IMR-90 (cell line): ENCODE measurements at regions not wholly inside any gene's neighbourhood (a gene's known extent, or its start where the extent isn't known, plus 50 kb on each side); places are given as distances from the start of the nearest gene placed in this dataset.

Source experiments
- ATAC-seq: fragments of 200-7000 bp; cut with Tn5 transposase; 2 replicates; pipeline ENCODE4 v1.9.1; 2020; ENCODE audit warnings: low read depth, mild to moderate bottlenecking, moderate library complexity
- BruUV-seq: library from RNA; stranded (reverse); fragments of 400-500 nt; replicated peaks from 2 replicates; lab custom pipeline; 2021; lab: Mats Ljungman, UMichigan
- CTCF ChIA-PET: fragments of 300-600 bp; formaldehyde crosslinking; extraction: SDS; loops from one replicate; lab custom pipeline; 2021; ENCODE audit warnings: antibody characterized with exemption; lab: Yijun Ruan, JAX
- POLR2A ChIA-PET: fragments of 300-600 bp; sonication (Branson Sonifier 250); formaldehyde crosslinking; loops from one replicate; lab custom pipeline; 2022; ENCODE audit warnings: antibody characterized with exemption; ENCODE audit not compliant: unreplicated experiment; lab: Charles Lee
- DNase-seq: peaks from one replicate; pipeline ENCODE4 v3.0.0; 2013
- H2AFZ ChIP-seq: replicated peaks from 2 replicates; pipeline ENCODE3; 2013; ENCODE audit warnings: low read length, mild to moderate bottlenecking; ENCODE audit not compliant: poor library complexity
- H2AK5ac ChIP-seq: 2 replicates; pipeline ENCODE4 v1.6.1; 2013; ENCODE audit warnings: low read depth, low read length, inconsistent platforms
- H2AK9ac ChIP-seq: replicated peaks from 2 replicates; pipeline ENCODE3; 2013; ENCODE audit warnings: mild to moderate bottlenecking, low read depth, low read length, moderate library complexity; ENCODE audit not compliant: poor library complexity
- H2BK120ac ChIP-seq: 2 replicates; pipeline ENCODE4 v1.6.1; 2013; ENCODE audit warnings: low read depth, low read length, inconsistent platforms
- H2BK15ac ChIP-seq: 3 replicates; pipeline ENCODE4 v1.6.1; 2013; ENCODE audit warnings: low read depth, low read length, inconsistent platforms
- H2BK20ac ChIP-seq: 2 replicates; pipeline ENCODE4 v1.6.1; 2013; ENCODE audit warnings: low read depth, mild to moderate bottlenecking, inconsistent platforms, low read length, moderate library complexity
- H2BK5ac ChIP-seq: 2 replicates; pipeline ENCODE4 v1.6.1; 2013; ENCODE audit warnings: mild to moderate bottlenecking, low read depth, low read length, inconsistent platforms; ENCODE audit not compliant: poor library complexity, severe bottlenecking
- H3K14ac ChIP-seq: replicated peaks from 2 replicates; pipeline ENCODE4 v1.6.1; 2013; ENCODE audit warnings: low read depth, low read length, inconsistent platforms
- H3K18ac ChIP-seq: 2 replicates; pipeline ENCODE4 v1.6.1; 2013; ENCODE audit warnings: low read depth, low read length, control low read depth
- H3K23ac ChIP-seq: 2 replicates; pipeline ENCODE4 v1.6.1; 2013; ENCODE audit warnings: low read depth, low read length, inconsistent platforms
- H3K27ac ChIP-seq: 2 replicates; pipeline ENCODE4 v1.5.1; 2013; ENCODE audit warnings: mild to moderate bottlenecking, control low read depth, low read length; ENCODE audit not compliant: insufficient read depth
- H3K27me3 ChIP-seq: 2 replicates; pipeline ENCODE4 v1.6.1; 2013; ENCODE audit warnings: low read length; ENCODE audit not compliant: control insufficient read depth, insufficient read depth
- H3K36me3 ChIP-seq: 2 replicates; pipeline ENCODE4 v1.6.1; 2013; ENCODE audit warnings: low read length, mixed read lengths; ENCODE audit not compliant: control insufficient read depth, insufficient read depth
- H3K4ac ChIP-seq: 2 replicates; pipeline ENCODE4 v1.6.1; 2013; ENCODE audit warnings: low read depth, low read length, inconsistent platforms
- H3K4me1 ChIP-seq: 2 replicates; pipeline ENCODE4 v1.6.1; 2013; ENCODE audit warnings: low read length, mixed read lengths; ENCODE audit not compliant: control insufficient read depth, insufficient read depth
- H3K4me2 ChIP-seq: 2 replicates; pipeline ENCODE4 v1.6.1; 2013; ENCODE audit warnings: low read depth, mild to moderate bottlenecking, control low read depth, low read length, moderate library complexity
- H3K4me3 ChIP-seq: 2 replicates; pipeline ENCODE4 v1.5.1; 2013; ENCODE audit warnings: low read depth, mild to moderate bottlenecking, control low read depth, low read length, moderate library complexity; ENCODE audit not compliant: insufficient read depth
- H3K56ac ChIP-seq: 2 replicates; pipeline ENCODE4 v1.6.1; 2013; ENCODE audit warnings: low read length, inconsistent platforms; ENCODE audit not compliant: insufficient read depth; ENCODE audit errors: extremely low read depth
- H3K79me1 ChIP-seq, 2 experiments: 2 replicates each; pipeline ENCODE4 v1.6.1; 2013; ENCODE audit warnings: low read length in 2 of 2, inconsistent platforms in 1 of 2, low read depth in 1 of 2
- H3K9ac ChIP-seq: 2 replicates; pipeline ENCODE4 v1.6.1; 2013; ENCODE audit warnings: low read depth, low read length, control low read depth
- H3K9me1 ChIP-seq: 2 replicates; pipeline ENCODE4 v1.6.1; 2013; ENCODE audit warnings: low read length, inconsistent platforms; ENCODE audit not compliant: insufficient read depth
- H3K9me3 ChIP-seq: 2 replicates; pipeline ENCODE4 v1.6.1; 2013; ENCODE audit warnings: low read length; ENCODE audit not compliant: control insufficient read depth, insufficient read depth
- H4K20me1 ChIP-seq: 2 replicates; pipeline ENCODE4 v1.6.1; 2013; ENCODE audit warnings: low read length, inconsistent platforms; ENCODE audit not compliant: insufficient read depth
- H4K5ac ChIP-seq: 2 replicates; pipeline ENCODE4 v1.6.1; 2013; ENCODE audit warnings: mild to moderate bottlenecking, low read depth, low read length, control low read depth
- H4K8ac ChIP-seq, 2 experiments: 2 replicates each; pipeline ENCODE4 v1.6.1; 2013; ENCODE audit warnings: low read depth in 2 of 2, low read length in 2 of 2, control low read depth in 1 of 2, inconsistent platforms in 1 of 2
- H4K91ac ChIP-seq: 2 replicates; pipeline ENCODE4 v1.6.1; 2013; ENCODE audit warnings: low read depth, low read length, inconsistent platforms; ENCODE audit not compliant: insufficient read depth
- CEBPB ChIP-seq: IDR thresholded peaks from 2 replicates; pipeline ENCODE4 v1.6.1; 2012; ENCODE audit warnings: low read depth, low read length, improper control_type of control experiment
- MAZ ChIP-seq: IDR thresholded peaks from 2 replicates; pipeline ENCODE4 v1.6.1; 2012; ENCODE audit warnings: low read depth, mild to moderate bottlenecking, low read length, improper control_type of control experiment, moderate library complexity, borderline replicate concordance
- POLR2A ChIP-seq: IDR thresholded peaks from 2 replicates; pipeline ENCODE4 v1.6.1; 2012; ENCODE audit warnings: mild to moderate bottlenecking, low read depth, low read length
- RCOR1 ChIP-seq: IDR thresholded peaks from 2 replicates; pipeline ENCODE4 v1.6.1; 2012; ENCODE audit warnings: mild to moderate bottlenecking, low read length, improper control_type of control experiment; ENCODE audit not compliant: insufficient replicate concordance
- SMC3 ChIP-seq: fragments of 150-350 bp; IDR thresholded peaks from 2 replicates; pipeline ENCODE4 v1.6.1; 2016; ENCODE audit warnings: low read depth, mild to moderate bottlenecking, antibody characterized with exemption, low read length, moderate library complexity
- WGBS, 2 experiments: methylation state at CpG; one replicate each; pipeline versions ENCODE4 v1.1.5 to v1.1.7; 2013; ENCODE audit warnings: missing lambda C conversion rate in 2 of 2; ENCODE audit not compliant: insufficient read length in 1 of 2; ENCODE audit errors: extremely low coverage in 2 of 2; 5-methylcytosine and 5-hydroxymethylcytosine counted together
- dilution Hi-C: fragments of 300-500 bp; cut with HindIII; formaldehyde crosslinking; loops from one replicate; pipeline ENCODE4 v1.14.3; 2018; ENCODE audit warnings: low sequenced_read_pairs; ENCODE audit not compliant: unreplicated experiment
- in situ Hi-C: fragments of 300-500 bp; cut with MboI; formaldehyde crosslinking; loops from 3 replicates; pipeline ENCODE4 v1.14.3; 2019; ENCODE audit warnings: low sequenced_read_pairs, inconsistent platforms, mixed read lengths
- intact Hi-C: fragments of 100-400 bp; cut with micrococcal nuclease; formaldehyde crosslinking; loops from 2 replicates; pipeline ENCODE4 v1.10.0; 2022
- TF ChIP-seq, protein P1 (sequence below): conservative IDR thresholded peaks from 2 replicates; pipeline ENCODE4 v1.5.1; 2012; ENCODE audit warnings: mild to moderate bottlenecking, low read depth, low read length, improper control_type of control experiment

DNA sequence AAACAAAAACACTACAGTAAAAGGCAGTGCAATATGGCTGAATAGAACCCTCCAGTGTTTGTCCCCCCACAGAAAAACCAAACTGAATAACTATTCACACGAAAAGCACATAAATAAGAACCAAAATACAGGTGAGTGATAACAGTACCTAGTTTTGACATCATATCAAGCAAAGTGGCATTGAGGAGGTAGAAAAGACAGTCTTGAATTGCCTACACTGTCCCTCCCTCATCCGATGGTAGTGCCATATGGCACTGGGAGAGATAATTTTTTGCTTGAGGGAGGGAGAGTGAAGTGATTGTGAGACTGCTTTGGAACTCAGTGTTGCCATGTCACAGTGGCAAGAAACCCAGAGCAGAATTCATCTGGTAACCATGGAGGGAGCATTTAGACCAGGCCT, 99.2 kb downstream of the GPR174 start:
- in situ Hi-C loops (no loop called here), dilution Hi-C loops (no loop called here), intact Hi-C loops (no loop called here)
- Histone ChIP-seq H2AFZ (no peak overlapping the region), H2BK5ac (no peak overlapping the region), H2BK20ac (no peak overlapping the region), H2AK5ac (no peak overlapping the region), H4K8ac (no peak overlapping the region), H2BK15ac (no peak overlapping the region), H3K9me3 (peaks cover 2% of the 10 kb centered on the region; the same call in 1 of the 2 replicates), H3K56ac (no peak overlapping the region), H3K36me3 (no peaks in the 10 kb centered on the region), H3K23ac (no peak overlapping the region), H4K91ac (no peak overlapping the region), H3K18ac (no peak overlapping the region), H3K27ac (no peak overlapping the region), H3K9ac (no peak overlapping the region), H3K4ac (no peak overlapping the region), H3K4me1 (no peaks in the 10 kb centered on the region), H3K4me3 (no peak overlapping the region), H4K5ac (no peak overlapping the region), H2AK9ac (no peak overlapping the region), H2BK120ac (no peak overlapping the region), H4K20me1 (no peaks in the 10 kb centered on the region), H3K79me1 (no peaks in the 10 kb centered on the region), H3K27me3 (no peaks in the 10 kb centered on the region), H3K4me2 (no peak overlapping the region), H3K14ac (no peak overlapping the region), H3K9me1 (no peaks in the 10 kb centered on the region)
- POLR2A ChIA-PET = no interaction called here
- no TSS peak for BruUV-seq
- DNase-seq = no peak
- no peak for TF ChIP-seq POLR2A
- TF ChIP-seq CEBPB = no peak
- TF ChIP-seq MAZ = no peak
- no peak for TF ChIP-seq RCOR1
- TF ChIP-seq, protein P1, sequence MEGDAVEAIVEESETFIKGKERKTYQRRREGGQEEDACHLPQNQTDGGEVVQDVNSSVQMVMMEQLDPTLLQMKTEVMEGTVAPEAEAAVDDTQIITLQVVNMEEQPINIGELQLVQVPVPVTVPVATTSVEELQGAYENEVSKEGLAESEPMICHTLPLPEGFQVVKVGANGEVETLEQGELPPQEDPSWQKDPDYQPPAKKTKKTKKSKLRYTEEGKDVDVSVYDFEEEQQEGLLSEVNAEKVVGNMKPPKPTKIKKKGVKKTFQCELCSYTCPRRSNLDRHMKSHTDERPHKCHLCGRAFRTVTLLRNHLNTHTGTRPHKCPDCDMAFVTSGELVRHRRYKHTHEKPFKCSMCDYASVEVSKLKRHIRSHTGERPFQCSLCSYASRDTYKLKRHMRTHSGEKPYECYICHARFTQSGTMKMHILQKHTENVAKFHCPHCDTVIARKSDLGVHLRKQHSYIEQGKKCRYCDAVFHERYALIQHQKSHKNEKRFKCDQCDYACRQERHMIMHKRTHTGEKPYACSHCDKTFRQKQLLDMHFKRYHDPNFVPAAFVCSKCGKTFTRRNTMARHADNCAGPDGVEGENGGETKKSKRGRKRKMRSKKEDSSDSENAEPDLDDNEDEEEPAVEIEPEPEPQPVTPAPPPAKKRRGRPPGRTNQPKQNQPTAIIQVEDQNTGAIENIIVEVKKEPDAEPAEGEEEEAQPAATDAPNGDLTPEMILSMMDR = no peak
- no peak for TF ChIP-seq SMC3
- CTCF ChIA-PET = no interaction called here
- no CpG with 5 or more reads among the region's 2 CpGs for WGBS, 2 experiments
- ATAC-seq = no peak
